ENCODE measurements at regions not wholly inside any gene's neighbourhood (a gene's known extent, or its start where the extent isn't known, plus 50 kb on each side); places are given as distances from the start of the nearest gene placed in this dataset.

DNA sequence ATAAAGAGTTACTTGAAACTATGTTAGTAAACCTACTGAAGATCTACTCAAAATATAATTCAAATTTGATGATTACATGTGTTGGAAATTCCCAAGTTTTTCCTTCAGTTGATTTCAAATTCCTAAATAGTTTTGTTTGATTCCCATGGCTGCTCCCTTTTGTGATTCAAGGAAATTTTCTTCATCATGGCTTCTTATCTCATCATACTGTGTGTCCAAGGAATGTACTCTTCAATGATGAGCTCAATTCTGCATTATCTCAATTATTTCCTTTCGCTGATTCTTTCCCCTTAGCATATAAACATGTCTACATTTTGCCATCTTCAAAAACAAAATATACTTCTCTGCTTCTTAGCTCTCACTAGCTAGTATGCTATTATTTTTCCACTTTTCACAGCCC is 460.4 kb upstream of the NAALADL2 start:
- Histone ChIP-seq H3K4me2 (ENCODE audit: low read length) (no peak overlapping the region), H3K9me3 (ENCODE audit: low read length) (no peaks in the 10 kb centered on the region), H3K4me1 (ENCODE audit: insufficient read depth, low read length, poor library complexity, severe bottlenecking) (no peaks in the 10 kb centered on the region), H3K4me3 (ENCODE audit: low read depth, low read length, poor library complexity, severe bottlenecking) (no peak overlapping the region), H3K36me3 (ENCODE audit: insufficient read depth, low read length) (no peaks in the 10 kb centered on the region), H4K20me1 (ENCODE audit: insufficient read depth, low read length) (no peaks in the 10 kb centered on the region), H3K27ac (ENCODE audit: low read depth, low read length, poor library complexity, severe bottlenecking) (no peak overlapping the region), H2AFZ (ENCODE audit: low read length) (no peak overlapping the region), H3K9me2 (ENCODE audit: insufficient read depth, low read length) (no peaks in the 10 kb centered on the region), H3K79me2 (ENCODE audit: insufficient read depth, low read depth, low read length) (no peaks in the 10 kb centered on the region)
- DNase-seq (ENCODE audit: low spot score) = no peak
- CTCF ChIA-PET (ENCODE audit: unreplicated experiment) = no interaction called here
- TF ChIP-seq EZH2phosphoT487 (IDR thresholded peaks at IDR 0.05; ENCODE audit: borderline replicate concordance, low read depth, low read length) = no peak
- TF ChIP-seq, protein P1, sequence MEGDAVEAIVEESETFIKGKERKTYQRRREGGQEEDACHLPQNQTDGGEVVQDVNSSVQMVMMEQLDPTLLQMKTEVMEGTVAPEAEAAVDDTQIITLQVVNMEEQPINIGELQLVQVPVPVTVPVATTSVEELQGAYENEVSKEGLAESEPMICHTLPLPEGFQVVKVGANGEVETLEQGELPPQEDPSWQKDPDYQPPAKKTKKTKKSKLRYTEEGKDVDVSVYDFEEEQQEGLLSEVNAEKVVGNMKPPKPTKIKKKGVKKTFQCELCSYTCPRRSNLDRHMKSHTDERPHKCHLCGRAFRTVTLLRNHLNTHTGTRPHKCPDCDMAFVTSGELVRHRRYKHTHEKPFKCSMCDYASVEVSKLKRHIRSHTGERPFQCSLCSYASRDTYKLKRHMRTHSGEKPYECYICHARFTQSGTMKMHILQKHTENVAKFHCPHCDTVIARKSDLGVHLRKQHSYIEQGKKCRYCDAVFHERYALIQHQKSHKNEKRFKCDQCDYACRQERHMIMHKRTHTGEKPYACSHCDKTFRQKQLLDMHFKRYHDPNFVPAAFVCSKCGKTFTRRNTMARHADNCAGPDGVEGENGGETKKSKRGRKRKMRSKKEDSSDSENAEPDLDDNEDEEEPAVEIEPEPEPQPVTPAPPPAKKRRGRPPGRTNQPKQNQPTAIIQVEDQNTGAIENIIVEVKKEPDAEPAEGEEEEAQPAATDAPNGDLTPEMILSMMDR (conservative IDR thresholded peaks at IDR 0.05; ENCODE audit: low read length) = no peak
- intact Hi-C loops (cut with micrococcal nuclease; ENCODE audit: unreplicated experiment) = no loop called here
- BruUV-seq (replicated peaks) = no TSS peak
- POLR2A ChIA-PET = no interaction called here

DNA sequence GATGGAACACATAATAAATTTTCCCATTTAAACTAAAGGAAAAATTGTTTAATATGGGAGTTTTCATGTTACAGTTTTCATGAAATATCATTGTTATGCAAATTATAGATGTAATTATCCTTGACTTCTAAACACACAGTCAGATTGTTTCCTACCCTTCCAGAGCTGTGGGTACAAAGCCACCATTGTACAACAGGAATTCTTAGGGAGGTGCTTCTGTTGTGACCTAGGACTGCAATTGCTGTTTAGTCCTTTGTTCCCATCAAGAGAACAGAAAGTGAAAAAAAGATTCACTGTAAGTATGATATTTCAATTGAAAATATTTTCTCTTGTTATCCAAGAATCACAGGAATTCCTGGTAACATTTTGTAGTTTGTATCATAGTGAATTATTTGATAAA is 455.3 kb upstream of the NAALADL2 start:
- H3K4me1 ChIP-seq (ENCODE audit: insufficient read depth, low read length, poor library complexity, severe bottlenecking) = no peaks in the 10 kb centered on the region
- H2AFZ ChIP-seq (ENCODE audit: low read length) = no peak overlapping the region
- no peaks in the 10 kb centered on the region for H3K79me2 ChIP-seq (ENCODE audit: insufficient read depth, low read depth, low read length)
- TF ChIP-seq, protein P1 (conservative IDR thresholded peaks at IDR 0.05; ENCODE audit: low read length) = no peak
- TF ChIP-seq EZH2phosphoT487 (IDR thresholded peaks at IDR 0.05; ENCODE audit: borderline replicate concordance, low read depth, low read length) = no peak
- no TSS peak for BruUV-seq (replicated peaks)
- H3K9me2 ChIP-seq (ENCODE audit: insufficient read depth, low read length) = no peaks in the 10 kb centered on the region
- no peak overlapping the region for H3K4me2 ChIP-seq (ENCODE audit: low read length)
- H4K20me1 ChIP-seq (ENCODE audit: insufficient read depth, low read length) = no peaks in the 10 kb centered on the region
- H3K9me3 ChIP-seq (ENCODE audit: low read length) = no peaks in the 10 kb centered on the region
- POLR2A ChIA-PET = no interaction called here
- CTCF ChIA-PET (ENCODE audit: unreplicated experiment) = no interaction called here
- no peak overlapping the region for H3K4me3 ChIP-seq (ENCODE audit: low read depth, low read length, poor library complexity, severe bottlenecking)
- no peak overlapping the region for H3K27ac ChIP-seq (ENCODE audit: low read depth, low read length, poor library complexity, severe bottlenecking)
- intact Hi-C loops (cut with micrococcal nuclease; ENCODE audit: unreplicated experiment) = no loop called here
- no peaks in the 10 kb centered on the region for H3K36me3 ChIP-seq (ENCODE audit: insufficient read depth, low read length)
- DNase-seq (ENCODE audit: low spot score) = no peak

DNA sequence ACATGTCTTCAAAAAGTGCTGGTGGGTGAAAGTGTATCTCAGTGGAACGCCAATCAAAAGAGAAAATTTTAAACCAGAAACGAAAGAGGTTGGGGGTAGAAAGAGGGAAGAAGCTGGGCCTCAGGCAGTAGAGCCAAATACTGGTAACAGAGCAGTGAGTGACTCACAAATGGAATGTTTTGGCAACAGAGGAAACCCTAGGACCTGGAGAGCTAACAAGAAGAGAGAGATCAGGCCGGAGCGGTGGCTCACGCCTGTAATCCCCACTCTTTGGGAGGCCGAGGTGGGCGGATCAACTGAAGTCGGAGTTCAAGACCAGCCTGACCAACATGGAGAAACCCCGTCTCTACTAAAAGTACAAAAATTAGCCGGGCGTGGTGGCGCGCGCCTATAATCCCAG is 450.8 kb upstream of the NAALADL2 start:
- CTCF ChIA-PET (ENCODE audit: unreplicated experiment) = no interaction called here
- H3K9me2 ChIP-seq (ENCODE audit: insufficient read depth, low read length) = no peaks in the 10 kb centered on the region
- H3K9me3 ChIP-seq (ENCODE audit: low read length) = no peaks in the 10 kb centered on the region
- H3K4me3 ChIP-seq (ENCODE audit: low read depth, low read length, poor library complexity, severe bottlenecking) = no peak overlapping the region
- no peak overlapping the region for H3K27ac ChIP-seq (ENCODE audit: low read depth, low read length, poor library complexity, severe bottlenecking)
- H4K20me1 ChIP-seq (ENCODE audit: insufficient read depth, low read length) = no peaks in the 10 kb centered on the region
- H3K4me1 ChIP-seq (ENCODE audit: insufficient read depth, low read length, poor library complexity, severe bottlenecking) = no peaks in the 10 kb centered on the region
- no peak for DNase-seq (ENCODE audit: low spot score)
- no peaks in the 10 kb centered on the region for H3K36me3 ChIP-seq (ENCODE audit: insufficient read depth, low read length)
- H3K79me2 ChIP-seq (ENCODE audit: insufficient read depth, low read depth, low read length) = no peaks in the 10 kb centered on the region
- TF ChIP-seq EZH2phosphoT487 (IDR thresholded peaks at IDR 0.05; ENCODE audit: borderline replicate concordance, low read depth, low read length) = no peak
- TF ChIP-seq, protein P1 (conservative IDR thresholded peaks at IDR 0.05; ENCODE audit: low read length) = no peak
- intact Hi-C loops (cut with micrococcal nuclease; ENCODE audit: unreplicated experiment) = no loop called here
- H3K4me2 ChIP-seq (ENCODE audit: low read length) = no peak overlapping the region
- no peak overlapping the region for H2AFZ ChIP-seq (ENCODE audit: low read length)
- POLR2A ChIA-PET = interaction anchor here (0.7 to 1.0 kb wide), 2 partner anchors 9 to 24 kb away, joined by 3 to 10 read pairs; no protein-coding TSS in a partner anchor
- BruUV-seq (replicated peaks) = no TSS peak
